ENCODE measurements at regions not wholly inside any gene's neighbourhood (a gene's known extent, or its start where the extent isn't known, plus 50 kb on each side); places are given as distances from the start of the nearest gene placed in this dataset.
"Not testable (repeated sequence)": the region's sequence is repeated elsewhere in the genome, so short reads cannot be mapped to it uniquely, and the experiment has no call there.

GRCh38 chr21:28418726-28419514, 573.8 kb downstream of the LTN1 start:
- no peak for DNase-seq (ENCODE audit: low spot score)

- DNase-seq (ENCODE audit: low spot score): no peak
These were observed 582.4 kb downstream of the LTN1 start for GRCh38 chr21:28410256-28410655.

DNA sequence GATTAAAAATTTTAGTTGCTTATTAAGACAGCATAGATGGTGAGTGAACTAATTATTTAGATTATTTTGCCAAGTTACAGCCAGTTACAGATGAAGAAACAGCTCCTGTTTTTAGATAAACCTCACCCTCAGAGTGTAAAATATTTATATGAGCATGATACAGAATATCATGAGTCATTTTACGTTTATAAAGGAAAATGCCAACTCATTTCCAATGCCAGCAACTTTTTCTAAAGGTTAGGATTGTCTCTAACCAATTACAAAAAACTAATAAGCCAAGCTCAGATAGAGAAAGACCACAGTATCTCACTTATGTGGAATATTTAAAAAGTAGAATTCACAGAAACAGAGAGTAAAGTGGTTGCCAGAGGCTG, 590.1 kb downstream of the LTN1 start:
- DNase-seq (ENCODE audit: low spot score): no peak

- no peak for DNase-seq (ENCODE audit: low spot score)
These were observed 595.6 kb downstream of the LTN1 start for GRCh38 chr21:28397040-28397439.

DNA sequence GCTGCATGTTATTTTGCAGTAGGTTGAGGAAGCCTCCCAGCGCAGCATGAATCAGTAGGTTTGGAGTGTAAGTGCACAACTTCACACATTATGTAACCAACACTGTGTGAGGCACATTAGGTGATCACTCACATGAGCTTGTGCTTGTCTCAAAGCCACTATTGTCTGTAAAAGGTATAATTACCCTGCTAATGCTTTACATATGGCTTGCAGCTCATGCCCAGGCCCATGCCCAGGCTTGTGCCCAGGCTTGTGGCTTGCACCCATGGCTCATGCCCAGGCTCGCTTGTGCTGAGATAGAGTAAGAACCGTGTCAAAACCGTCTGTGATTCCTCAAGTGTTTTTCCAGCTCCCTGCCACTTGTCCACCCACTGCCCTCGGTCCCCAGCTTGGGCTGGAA, 596.3 kb downstream of the LTN1 start:
- DNase-seq (ENCODE audit: low spot score): no peak

DNA sequence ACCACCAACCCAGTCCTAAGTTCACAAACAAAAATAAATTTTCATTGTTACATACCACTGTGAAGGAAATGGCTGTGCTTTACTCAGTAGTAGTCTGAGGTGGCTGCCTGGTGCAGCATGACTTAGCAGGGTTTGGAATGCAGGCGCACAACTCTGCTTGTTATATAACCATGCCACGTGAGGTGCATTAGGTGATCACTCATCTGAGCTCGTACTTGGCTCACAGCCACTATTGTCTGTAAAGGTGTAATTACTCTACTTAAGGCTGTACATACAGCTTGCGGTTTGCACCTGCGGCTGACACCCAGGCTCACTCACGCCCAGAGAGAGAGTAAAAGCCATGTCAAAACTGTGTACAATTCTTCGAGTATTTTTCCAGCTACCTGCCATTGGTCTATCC, 599.4 kb downstream of the LTN1 start:
- DNase-seq (ENCODE audit: low spot score): no peak

DNA sequence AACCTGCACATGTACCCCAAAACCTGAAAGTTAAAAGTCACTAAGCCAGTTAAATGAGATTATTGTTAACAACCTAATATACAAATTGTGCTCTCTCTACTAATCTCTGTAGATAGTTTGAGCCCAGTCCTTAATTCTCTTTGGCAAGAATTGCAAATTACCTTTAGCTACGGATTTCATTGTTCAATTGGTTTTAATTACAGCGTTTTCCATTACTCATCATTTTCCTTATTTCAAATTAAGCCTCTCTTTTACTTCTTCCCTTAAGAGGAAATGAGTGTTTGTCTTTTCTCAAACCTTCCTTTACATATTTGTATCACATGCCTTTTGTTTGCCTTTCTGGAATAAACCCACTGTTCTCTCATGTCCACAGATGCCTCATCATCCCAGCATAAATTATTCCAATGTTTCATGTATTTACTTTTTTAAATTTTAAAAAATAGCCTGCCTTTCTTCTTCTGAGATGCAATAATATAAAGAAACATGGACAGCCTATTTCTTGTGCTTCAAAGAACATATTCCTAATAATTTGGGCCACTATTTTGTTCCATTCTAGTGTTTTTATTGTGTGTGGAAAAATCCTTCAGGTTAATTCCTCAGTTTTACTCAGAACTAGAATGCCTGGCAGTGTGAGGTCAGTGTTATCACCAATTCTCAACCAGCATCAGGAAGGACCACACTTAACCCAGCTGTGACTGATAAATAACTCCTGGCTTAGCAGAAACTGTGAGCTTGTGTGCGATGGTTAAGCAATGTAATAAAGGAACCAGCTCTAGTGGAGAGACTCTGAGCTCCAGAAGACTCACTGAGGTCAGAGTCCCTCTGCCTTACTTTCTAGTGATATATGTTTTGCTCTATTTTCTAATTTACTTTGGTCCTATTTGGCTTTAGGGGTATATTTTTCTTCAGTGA, 600.5 kb downstream of the LTN1 start:
- DNase-seq (ENCODE audit: low spot score): no peak

DNA sequence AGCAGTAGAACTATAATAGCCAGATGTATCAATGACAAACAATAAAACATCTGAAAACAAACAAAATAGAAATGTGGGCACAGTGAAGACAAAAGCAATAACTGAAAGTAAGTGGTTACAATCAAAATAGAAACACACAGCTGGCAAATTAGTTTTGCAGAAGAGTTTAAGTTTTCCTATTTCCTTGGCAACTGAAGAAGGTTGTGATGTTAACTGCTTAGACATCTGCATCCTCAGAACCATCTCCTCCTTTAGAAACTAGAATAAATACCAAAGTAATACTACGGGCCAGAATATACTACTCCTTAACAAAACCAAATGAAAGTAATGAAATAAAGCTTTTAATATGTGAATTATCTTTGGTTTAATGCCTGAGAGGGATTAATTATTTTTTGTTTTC, 605.5 kb downstream of the LTN1 start:
- DNase-seq (ENCODE audit: low spot score): no peak

DNA sequence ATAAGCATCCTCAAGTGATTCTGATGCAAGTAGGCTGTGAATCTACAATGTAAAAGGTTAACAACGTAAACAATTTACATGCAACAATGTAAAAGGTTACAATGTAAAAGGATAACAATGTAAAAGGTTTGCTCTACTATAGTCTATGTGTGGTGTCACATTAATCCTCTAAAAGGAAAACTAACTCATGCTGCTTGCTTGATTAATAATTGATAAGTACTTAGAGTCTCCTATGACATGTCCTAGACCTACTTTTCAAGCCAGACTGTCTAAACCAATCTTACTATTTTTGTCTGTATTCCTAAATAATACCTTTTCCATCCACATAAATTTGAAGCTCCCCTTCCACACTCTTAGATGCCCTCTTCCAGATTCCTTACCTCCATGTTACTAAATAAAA, 606.8 kb downstream of the LTN1 start:
- DNase-seq (ENCODE audit: low spot score): no peak

- DNase-seq (ENCODE audit: low spot score): not testable (repeated sequence)
These were observed 611.5 kb downstream of the LTN1 start for GRCh38 chr21:28381000-28381745.

GRCh38 chr21:28380241-28380640, 612.4 kb downstream of the LTN1 start:
- no peak for DNase-seq (ENCODE audit: low spot score)

DNA sequence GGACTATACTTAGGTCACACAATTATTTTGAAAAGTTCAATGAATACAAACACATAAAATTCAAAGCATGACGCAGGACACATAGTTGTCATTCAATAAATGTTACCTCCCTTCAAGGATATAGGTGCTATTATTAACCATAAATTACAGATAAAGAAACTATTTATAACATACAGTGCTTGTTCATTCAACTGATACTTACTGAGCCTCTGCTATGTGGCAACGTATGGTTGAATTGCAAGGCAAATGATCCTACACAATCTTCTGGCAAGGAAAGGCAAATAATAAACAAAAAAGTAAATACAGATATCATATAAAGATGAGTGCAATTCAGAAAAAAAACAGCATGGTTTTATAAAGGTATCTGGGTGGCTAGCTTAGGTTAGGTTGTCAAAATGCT, 614.7 kb downstream of the LTN1 start:
- no peak for DNase-seq (ENCODE audit: low spot score)

DNA sequence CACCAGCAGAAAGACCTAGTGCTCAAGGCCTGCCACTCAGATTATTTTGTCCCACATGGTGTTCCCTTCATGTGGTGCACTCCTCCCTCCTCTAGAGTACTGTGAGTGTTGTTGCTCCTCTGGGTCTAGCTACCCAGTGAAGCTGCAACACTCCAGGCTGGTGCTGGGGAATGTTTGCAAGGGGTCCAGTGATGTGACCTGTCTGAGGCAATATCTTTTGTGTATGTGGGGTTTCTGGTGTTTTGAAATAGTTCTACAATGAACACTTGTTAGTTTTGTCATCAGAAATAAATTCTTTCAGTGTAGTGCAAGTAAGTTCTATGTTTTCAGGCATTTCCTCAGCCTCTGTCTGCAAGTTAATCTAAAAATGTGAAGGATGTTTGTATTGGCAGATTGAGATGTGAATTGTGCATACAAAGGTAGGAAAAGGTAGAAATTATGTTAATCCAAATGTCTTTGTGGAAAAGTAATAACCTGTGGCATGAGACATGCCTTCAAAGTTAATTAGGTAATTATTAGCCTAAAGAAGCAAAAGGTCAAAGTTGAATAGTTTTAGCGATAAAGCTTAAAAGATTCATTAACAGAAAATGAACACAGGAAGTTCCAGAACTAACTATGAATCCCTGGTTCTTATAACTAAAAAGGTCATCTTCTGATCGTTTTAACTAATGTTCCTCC, 616.8 kb downstream of the LTN1 start:
- DNase-seq (ENCODE audit: low spot score): no peak

- DNase-seq (ENCODE audit: low spot score): no peak
These were observed 617.8 kb downstream of the LTN1 start for GRCh38 chr21:28374881-28375280.

DNA sequence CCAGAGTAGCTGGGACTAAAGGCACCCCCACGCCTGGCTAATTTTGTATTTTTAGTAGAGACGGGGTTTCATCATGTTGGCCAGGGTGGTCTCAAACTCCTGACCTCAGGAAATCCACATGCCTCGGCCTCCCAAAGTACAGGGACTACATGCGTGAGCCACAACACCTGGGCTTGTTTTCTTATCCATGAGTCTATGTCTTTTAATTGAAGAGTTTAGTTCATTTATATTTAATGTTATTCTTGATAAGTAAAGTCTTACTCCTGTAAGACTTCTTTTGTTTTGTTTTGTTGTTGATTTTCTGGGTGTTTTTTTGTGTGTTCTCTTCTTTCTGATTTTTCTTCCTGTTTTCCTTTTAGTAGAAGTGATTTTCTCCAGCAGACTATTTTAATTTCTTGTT, 621.0 kb downstream of the LTN1 start:
- DNase-seq (ENCODE audit: low spot score): no peak

- DNase-seq (ENCODE audit: low spot score): no peak
These were observed 633.4 kb downstream of the LTN1 start for GRCh38 chr21:28359300-28359699.

DNA sequence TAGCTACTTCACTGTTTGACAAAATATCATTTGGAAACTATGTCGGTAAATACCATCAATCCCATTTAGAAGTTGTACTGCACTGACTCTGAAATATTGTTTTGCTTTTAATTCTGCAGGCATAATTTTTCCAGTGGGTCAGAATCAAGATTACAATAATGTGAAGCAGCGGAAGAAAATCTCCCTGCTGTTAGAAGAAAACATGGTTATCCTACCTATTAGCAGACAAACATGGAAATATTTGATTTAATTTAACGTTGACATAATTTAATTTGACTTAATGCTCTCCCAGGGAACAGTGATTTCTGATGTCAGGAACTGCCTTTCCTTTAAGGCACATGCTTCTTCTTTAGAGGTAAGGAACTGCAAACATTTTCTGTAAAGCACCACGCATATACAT, 634.0 kb downstream of the LTN1 start:
- DNase-seq (ENCODE audit: low spot score): no peak

DNA sequence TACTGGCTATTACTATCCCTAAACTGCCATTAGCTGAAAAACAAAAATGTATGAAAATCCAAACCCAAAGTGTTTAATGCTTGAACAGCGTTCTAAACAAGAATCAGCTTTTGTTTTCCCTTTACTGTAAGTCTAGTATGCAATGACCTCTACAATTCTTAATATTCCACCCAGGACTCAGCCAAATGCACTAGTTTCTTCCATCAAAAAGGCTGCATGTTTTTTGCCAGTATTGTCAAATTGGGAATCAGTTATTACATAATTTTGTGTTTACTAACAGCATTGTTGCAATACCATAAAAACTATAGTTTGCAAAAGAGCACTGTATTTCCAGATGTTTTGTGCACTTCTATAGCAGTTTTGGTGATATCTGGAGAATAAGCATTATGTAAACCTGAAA, 634.5 kb downstream of the LTN1 start:
- DNase-seq (ENCODE audit: low spot score): no peak

GRCh38 chr21:28357743-28358142, 634.9 kb downstream of the LTN1 start:
- no peak for DNase-seq (ENCODE audit: low spot score)

DNA sequence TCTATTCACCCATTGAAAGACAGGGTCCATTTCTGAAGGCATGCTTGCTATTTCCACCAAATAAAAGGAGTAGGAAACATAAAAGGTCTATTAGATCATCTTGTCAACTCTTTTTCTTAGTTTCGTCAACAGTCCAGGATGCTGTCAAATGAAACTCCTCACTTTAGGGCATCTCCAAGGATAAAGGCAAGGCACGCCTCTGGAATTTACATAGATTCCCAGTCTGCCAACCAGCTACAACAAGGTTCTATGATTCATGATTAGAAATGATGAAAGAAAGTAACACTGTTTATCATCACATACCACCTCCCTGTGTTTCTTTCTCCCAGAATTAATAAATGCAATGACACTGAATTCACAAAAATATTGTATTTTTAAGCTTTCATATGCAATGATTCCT, 636.3 kb downstream of the LTN1 start:
- DNase-seq (ENCODE audit: low spot score): no peak

GRCh38 chr21:28345934-28346333, 646.7 kb downstream of the LTN1 start:
- DNase-seq (ENCODE audit: low spot score): no peak

GRCh38 chr21:28344985-28345384, 647.7 kb downstream of the LTN1 start:
- DNase-seq (ENCODE audit: low spot score): no peak
